ENCODE measurements at regions not wholly inside any gene's neighbourhood (a gene's known extent, or its start where the extent isn't known, plus 50 kb on each side); places are given as distances from the start of the nearest gene placed in this dataset.

GRCh38 chr6:131353106-131353505 lies 217.8 kb downstream of the AKAP7 start:
- H3K27me3 ChIP-seq (ENCODE audit: insufficient read depth, low read length): no peaks in the 10 kb centered on the region
- TF ChIP-seq EZH2 (IDR thresholded peaks at IDR 0.05; ENCODE audit: borderline replicate concordance, low read length): no peak
- TF ChIP-seq, protein P1, sequence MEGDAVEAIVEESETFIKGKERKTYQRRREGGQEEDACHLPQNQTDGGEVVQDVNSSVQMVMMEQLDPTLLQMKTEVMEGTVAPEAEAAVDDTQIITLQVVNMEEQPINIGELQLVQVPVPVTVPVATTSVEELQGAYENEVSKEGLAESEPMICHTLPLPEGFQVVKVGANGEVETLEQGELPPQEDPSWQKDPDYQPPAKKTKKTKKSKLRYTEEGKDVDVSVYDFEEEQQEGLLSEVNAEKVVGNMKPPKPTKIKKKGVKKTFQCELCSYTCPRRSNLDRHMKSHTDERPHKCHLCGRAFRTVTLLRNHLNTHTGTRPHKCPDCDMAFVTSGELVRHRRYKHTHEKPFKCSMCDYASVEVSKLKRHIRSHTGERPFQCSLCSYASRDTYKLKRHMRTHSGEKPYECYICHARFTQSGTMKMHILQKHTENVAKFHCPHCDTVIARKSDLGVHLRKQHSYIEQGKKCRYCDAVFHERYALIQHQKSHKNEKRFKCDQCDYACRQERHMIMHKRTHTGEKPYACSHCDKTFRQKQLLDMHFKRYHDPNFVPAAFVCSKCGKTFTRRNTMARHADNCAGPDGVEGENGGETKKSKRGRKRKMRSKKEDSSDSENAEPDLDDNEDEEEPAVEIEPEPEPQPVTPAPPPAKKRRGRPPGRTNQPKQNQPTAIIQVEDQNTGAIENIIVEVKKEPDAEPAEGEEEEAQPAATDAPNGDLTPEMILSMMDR (IDR thresholded peaks at IDR 0.05; ENCODE audit: low read length): no peak
- H3K4me3 ChIP-seq (ENCODE audit: low read depth, low read length, poor library complexity, severe bottlenecking): no peak overlapping the region
- H3K4me1 ChIP-seq (ENCODE audit: insufficient read depth, low read length, severe bottlenecking): no peaks in the 10 kb centered on the region
- H3K9me2 ChIP-seq (ENCODE audit: low read depth, low read length): no peaks in the 10 kb centered on the region
- H3K9me3 ChIP-seq (ENCODE audit: low read length): no peaks in the 10 kb centered on the region
- H3K9ac ChIP-seq (ENCODE audit: low read length): no peak overlapping the region
- H3F3A ChIP-seq (ENCODE audit: insufficient read depth, low read length): no peaks in the 10 kb centered on the region
- H3K79me2 ChIP-seq (ENCODE audit: insufficient read depth, low read length): no peaks in the 10 kb centered on the region
- H3K36me3 ChIP-seq (ENCODE audit: insufficient read depth, low read length): no peaks in the 10 kb centered on the region
- H3K4me2 ChIP-seq (ENCODE audit: low read length): no peak overlapping the region
- no peak overlapping the region for H2AFZ ChIP-seq (ENCODE audit: low read length)
- H4K20me1 ChIP-seq (ENCODE audit: insufficient read depth, low read length): no peaks in the 10 kb centered on the region
- no peak overlapping the region for H3K27ac ChIP-seq (ENCODE audit: low read depth, low read length, poor library complexity, severe bottlenecking)

GRCh38 chr6:131353876-131354275 lies 218.6 kb downstream of the AKAP7 start:
- H3F3A ChIP-seq (ENCODE audit: insufficient read depth, low read length): no peaks in the 10 kb centered on the region
- H4K20me1 ChIP-seq (ENCODE audit: insufficient read depth, low read length): no peaks in the 10 kb centered on the region
- no peaks in the 10 kb centered on the region for H3K9me2 ChIP-seq (ENCODE audit: low read depth, low read length)
- no peak overlapping the region for H2AFZ ChIP-seq (ENCODE audit: low read length)
- H3K9me3 ChIP-seq (ENCODE audit: low read length): no peaks in the 10 kb centered on the region
- no peak overlapping the region for H3K27ac ChIP-seq (ENCODE audit: low read depth, low read length, poor library complexity, severe bottlenecking)
- H3K36me3 ChIP-seq (ENCODE audit: insufficient read depth, low read length): no peaks in the 10 kb centered on the region
- H3K4me2 ChIP-seq (ENCODE audit: low read length): no peak overlapping the region
- no peak overlapping the region for H3K4me3 ChIP-seq (ENCODE audit: low read depth, low read length, poor library complexity, severe bottlenecking)
- no peaks in the 10 kb centered on the region for H3K27me3 ChIP-seq (ENCODE audit: insufficient read depth, low read length)
- H3K4me1 ChIP-seq (ENCODE audit: insufficient read depth, low read length, severe bottlenecking): no peaks in the 10 kb centered on the region
- no peak overlapping the region for H3K9ac ChIP-seq (ENCODE audit: low read length)
- TF ChIP-seq, protein P1 (IDR thresholded peaks at IDR 0.05; ENCODE audit: low read length): no peak
- no peak for TF ChIP-seq EZH2 (IDR thresholded peaks at IDR 0.05; ENCODE audit: borderline replicate concordance, low read length)
- H3K79me2 ChIP-seq (ENCODE audit: insufficient read depth, low read length): no peaks in the 10 kb centered on the region

DNA sequence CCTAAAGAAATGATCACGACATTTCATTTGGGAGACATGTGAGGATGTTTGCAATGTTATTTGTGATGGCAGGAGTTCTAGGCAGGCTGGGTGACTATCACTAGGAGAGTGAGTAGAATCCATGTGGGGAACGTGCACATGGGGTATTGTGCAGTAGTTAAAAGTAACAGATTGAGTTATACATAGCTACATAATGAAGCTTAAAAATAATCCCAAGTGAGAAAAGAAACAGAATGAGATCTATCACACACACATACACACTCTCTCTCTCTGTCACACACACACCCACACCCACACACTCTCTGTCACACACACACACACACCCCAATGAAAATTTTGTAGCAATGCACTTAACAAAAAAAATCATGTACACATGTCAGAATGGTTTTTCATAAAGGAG lies 218.7 kb upstream of the ARG1 start:
- Histone ChIP-seq H3K9ac (ENCODE audit: low read length) (no peak overlapping the region), H3K36me3 (ENCODE audit: insufficient read depth, low read length) (no peaks in the 10 kb centered on the region), H3K4me2 (ENCODE audit: low read length) (no peak overlapping the region), H2AFZ (ENCODE audit: low read length) (no peak overlapping the region), H3K79me2 (ENCODE audit: insufficient read depth, low read length) (no peaks in the 10 kb centered on the region), H3K27ac (ENCODE audit: low read depth, low read length, poor library complexity, severe bottlenecking) (no peak overlapping the region), H3F3A (ENCODE audit: insufficient read depth, low read length) (no peaks in the 10 kb centered on the region), H3K4me3 (ENCODE audit: low read depth, low read length, poor library complexity, severe bottlenecking) (no peak overlapping the region), H3K9me3 (ENCODE audit: low read length) (no peaks in the 10 kb centered on the region), H3K27me3 (ENCODE audit: insufficient read depth, low read length) (no peaks in the 10 kb centered on the region), H4K20me1 (ENCODE audit: insufficient read depth, low read length) (no peaks in the 10 kb centered on the region), H3K4me1 (ENCODE audit: insufficient read depth, low read length, severe bottlenecking) (no peaks in the 10 kb centered on the region), H3K9me2 (ENCODE audit: low read depth, low read length) (no peaks in the 10 kb centered on the region)
- TF ChIP-seq, protein P1 (IDR thresholded peaks at IDR 0.05; ENCODE audit: low read length): no peak
- TF ChIP-seq EZH2 (IDR thresholded peaks at IDR 0.05; ENCODE audit: borderline replicate concordance, low read length): no peak

Data from OCI-LY1 (cell line).